Thoracic aorta (tissue), 2 donors: ENCODE measurements at regions not wholly inside any gene's neighbourhood (a gene's known extent, or its start where the extent isn't known, plus 50 kb on each side); places are given as distances from the start of the nearest gene placed in this dataset.

Experiments
- ATAC-seq: fragments of 150-250 bp; one replicate; pipeline ENCODE4 v1.8.0; 2017; ENCODE audit warnings: low read depth; ENCODE audit not compliant: insufficient number of reproducible peaks, low FRiP score
- DNase-seq: peaks from one replicate; pipeline ENCODE4 v3.0.0-alpha.2; 2020; ENCODE audit warnings: low spot score
- H3K27ac ChIP-seq, 2 donors: fragments of 200-600 bp; sonication (generic); 1 replicate in 1 of 2; 2 replicates in 1 of 2; pipeline ENCODE4 v1.5.1; 2016; ENCODE audit warnings: mild to moderate bottlenecking in 2 of 2, moderate library complexity in 2 of 2
- H3K27me3 ChIP-seq: fragments of 200-600 bp; sonication (generic); replicated peaks from 2 replicates; pipeline ENCODE4 v1.6.0; 2016; ENCODE audit warnings: mild to moderate bottlenecking; ENCODE audit not compliant: insufficient read depth
- H3K36me3 ChIP-seq: fragments of 200-600 bp; sonication (generic); one replicate; pipeline ENCODE4 v1.5.1; 2016
- H3K4me1 ChIP-seq, 2 donors: fragments of 200-600 bp; sonication (generic); 1 replicate in 1 of 2; 2 replicates in 1 of 2; pipeline versions ENCODE4 v1.5.1 to v1.6.0; 2016; ENCODE audit warnings: low read depth in 2 of 2, mild to moderate bottlenecking in 1 of 2; ENCODE audit not compliant: control insufficient read depth in 1 of 2
- H3K4me3 ChIP-seq: fragments of 200-600 bp; sonication (generic); 2 replicates; pipeline ENCODE4 v1.5.1; 2016; ENCODE audit warnings: mild to moderate bottlenecking
- H3K9me3 ChIP-seq: fragments of 200-600 bp; sonication (generic); 2 replicates; pipeline ENCODE4 v1.5.1; 2016
- TF ChIP-seq, protein P1 (sequence below): fragments of 200-600 bp; sonication (generic); IDR thresholded peaks from one replicate; pipeline ENCODE4 v1.5.1; 2019; ENCODE audit warnings: antibody characterized with exemption

DNA sequence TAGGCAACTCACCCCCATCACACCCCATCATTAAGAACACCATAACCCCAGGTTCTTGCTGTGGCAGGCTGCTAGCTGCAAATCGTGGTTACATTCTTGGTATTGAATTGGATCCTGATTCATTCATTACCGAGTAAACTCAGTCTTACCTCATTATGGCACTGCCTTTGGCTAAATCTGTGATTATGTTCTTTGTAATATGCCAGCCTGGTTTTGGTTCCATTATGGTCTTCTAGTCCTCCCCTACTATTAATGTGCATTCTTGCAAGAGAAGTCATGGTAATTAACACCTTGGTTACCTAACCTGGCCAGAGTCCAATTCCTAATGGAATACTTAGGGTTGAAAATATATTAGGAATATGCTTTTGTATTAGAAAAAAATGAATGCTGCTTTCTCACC, 258.9 kb upstream of the APCDD1 start:
- Histone ChIP-seq H3K27me3 (no peaks in the 10 kb centered on the region), H3K4me3 (no peak overlapping the region), H3K36me3 (no peaks in the 10 kb centered on the region), H3K27ac (no peak overlapping the region), H3K4me1 (no peaks in the 10 kb centered on the region), H3K9me3 (no peaks in the 10 kb centered on the region)
- DNase-seq (no peak), ATAC-seq (no peak)
- TF ChIP-seq, protein P1, sequence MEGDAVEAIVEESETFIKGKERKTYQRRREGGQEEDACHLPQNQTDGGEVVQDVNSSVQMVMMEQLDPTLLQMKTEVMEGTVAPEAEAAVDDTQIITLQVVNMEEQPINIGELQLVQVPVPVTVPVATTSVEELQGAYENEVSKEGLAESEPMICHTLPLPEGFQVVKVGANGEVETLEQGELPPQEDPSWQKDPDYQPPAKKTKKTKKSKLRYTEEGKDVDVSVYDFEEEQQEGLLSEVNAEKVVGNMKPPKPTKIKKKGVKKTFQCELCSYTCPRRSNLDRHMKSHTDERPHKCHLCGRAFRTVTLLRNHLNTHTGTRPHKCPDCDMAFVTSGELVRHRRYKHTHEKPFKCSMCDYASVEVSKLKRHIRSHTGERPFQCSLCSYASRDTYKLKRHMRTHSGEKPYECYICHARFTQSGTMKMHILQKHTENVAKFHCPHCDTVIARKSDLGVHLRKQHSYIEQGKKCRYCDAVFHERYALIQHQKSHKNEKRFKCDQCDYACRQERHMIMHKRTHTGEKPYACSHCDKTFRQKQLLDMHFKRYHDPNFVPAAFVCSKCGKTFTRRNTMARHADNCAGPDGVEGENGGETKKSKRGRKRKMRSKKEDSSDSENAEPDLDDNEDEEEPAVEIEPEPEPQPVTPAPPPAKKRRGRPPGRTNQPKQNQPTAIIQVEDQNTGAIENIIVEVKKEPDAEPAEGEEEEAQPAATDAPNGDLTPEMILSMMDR, result no peak

DNA sequence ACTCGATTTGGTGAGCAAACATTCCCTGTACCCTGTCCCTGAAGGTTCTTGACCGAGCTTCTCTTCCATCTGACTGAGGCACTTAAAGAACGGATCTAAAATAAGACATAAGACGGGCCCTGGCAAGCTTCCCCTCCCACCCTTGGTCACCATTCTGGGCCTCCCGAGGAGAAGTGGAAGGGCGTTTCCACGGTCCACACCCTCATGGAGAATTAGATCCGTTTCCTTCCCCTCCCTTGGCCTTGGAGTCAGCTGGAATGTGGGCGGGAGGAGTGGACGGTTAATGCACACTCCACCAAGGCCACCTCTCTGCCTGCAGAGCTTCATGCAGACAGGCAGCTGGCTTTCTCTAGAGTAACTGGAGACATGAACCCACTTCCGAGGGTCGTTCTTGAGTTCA, 257.3 kb upstream of the APCDD1 start:
- no peaks in the 10 kb centered on the region for H3K4me1 ChIP-seq
- H3K36me3 ChIP-seq, result no peaks in the 10 kb centered on the region
- ATAC-seq (no peak), DNase-seq (no peak)
- H3K9me3 ChIP-seq, result no peaks in the 10 kb centered on the region
- no peak overlapping the region for H3K27ac ChIP-seq
- TF ChIP-seq, protein P1, result no peak
- H3K4me3 ChIP-seq, result no peak overlapping the region
- H3K27me3 ChIP-seq, result no peaks in the 10 kb centered on the region

DNA sequence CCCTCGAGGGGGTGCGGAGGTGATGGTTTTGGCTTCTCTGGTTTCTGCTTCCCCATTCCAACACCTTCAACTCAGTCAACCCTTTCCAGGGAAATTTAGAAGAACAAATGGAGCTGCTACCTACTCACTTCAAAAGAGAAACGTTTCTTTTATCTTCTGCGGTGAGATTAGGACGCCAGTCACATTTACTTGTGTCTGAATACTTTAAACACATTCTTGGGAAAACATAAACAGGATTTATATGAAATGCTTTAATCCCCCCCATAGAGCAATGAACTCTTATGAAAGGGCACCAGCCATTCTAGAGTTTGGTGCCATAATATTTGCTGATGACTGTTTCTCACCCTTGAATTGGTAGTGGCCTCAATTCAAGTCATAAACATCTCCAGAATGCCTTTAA, 253.2 kb upstream of the APCDD1 start:
- H3K4me1 ChIP-seq, result no peaks in the 10 kb centered on the region
- H3K9me3 ChIP-seq, result no peaks in the 10 kb centered on the region
- ATAC-seq (no peak), DNase-seq (no peak)
- H3K27me3 ChIP-seq, result no peaks in the 10 kb centered on the region
- H3K4me3 ChIP-seq, result no peak overlapping the region
- H3K27ac ChIP-seq, result no peak overlapping the region
- no peaks in the 10 kb centered on the region for H3K36me3 ChIP-seq
- TF ChIP-seq, protein P1, result no peak

DNA sequence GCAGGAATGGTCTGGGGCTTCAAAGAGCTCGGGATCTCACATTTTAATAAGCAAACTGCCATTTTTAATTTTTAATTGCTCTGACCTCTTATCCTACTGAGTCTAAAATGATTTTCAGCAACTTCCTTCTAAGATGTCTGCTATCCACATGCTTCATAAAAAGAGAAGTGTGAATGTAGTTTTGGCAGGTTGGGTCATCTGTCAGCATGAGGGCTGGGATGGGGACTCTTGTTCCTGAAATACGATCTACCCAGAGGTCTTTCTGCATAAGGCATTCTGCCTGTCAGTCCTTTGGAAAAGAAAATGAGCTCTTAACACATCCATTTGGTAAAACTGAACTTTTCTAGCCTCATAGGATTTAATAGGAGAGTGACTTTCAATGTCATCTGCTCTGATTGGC, 252.8 kb upstream of the APCDD1 start:
- H3K36me3 ChIP-seq, result no peaks in the 10 kb centered on the region
- no peak for ATAC-seq
- no peak for DNase-seq
- H3K27me3 ChIP-seq, result no peaks in the 10 kb centered on the region
- H3K4me3 ChIP-seq, result no peak overlapping the region
- H3K9me3 ChIP-seq, result no peaks in the 10 kb centered on the region
- H3K4me1 ChIP-seq, result no peaks in the 10 kb centered on the region
- TF ChIP-seq, protein P1, result no peak
- H3K27ac ChIP-seq, result no peak overlapping the region

DNA sequence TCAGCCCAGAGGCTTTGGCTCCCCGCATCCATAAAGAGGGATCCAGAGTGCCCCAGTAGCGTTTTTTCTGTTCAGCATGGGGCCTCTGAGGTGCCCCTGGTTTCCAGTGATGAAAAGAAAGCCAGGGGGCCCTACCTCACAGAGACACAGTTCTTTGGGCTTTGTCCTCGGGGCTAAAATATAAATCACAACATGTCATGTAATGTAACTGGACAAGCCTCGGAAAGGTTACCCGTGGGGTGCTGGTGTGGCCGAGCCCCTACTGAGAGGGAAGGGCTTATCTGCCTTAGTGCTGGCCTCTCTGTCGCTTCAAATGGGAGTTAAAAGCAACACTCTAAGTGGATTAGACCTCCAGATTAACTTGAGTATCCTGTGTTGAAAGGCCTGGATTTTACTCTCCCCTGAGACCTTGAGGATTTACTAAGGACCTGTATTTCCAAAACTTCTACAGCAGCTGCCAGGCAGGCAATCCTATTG, 251.6 kb upstream of the APCDD1 start:
- H3K9me3 ChIP-seq, result no peaks in the 10 kb centered on the region
- H3K4me1 ChIP-seq, result peaks cover 0 to 5% of the 10 kb centered on the region in 2 donors
- no peak overlapping the region for H3K4me3 ChIP-seq
- no peaks in the 10 kb centered on the region for H3K36me3 ChIP-seq
- TF ChIP-seq, protein P1, result no peak
- ATAC-seq, result no peak
- no peak overlapping the region for H3K27ac ChIP-seq
- no peak for DNase-seq
- no peaks in the 10 kb centered on the region for H3K27me3 ChIP-seq
